MCF 10A (cell line): ENCODE measurements at regions not wholly inside any gene's neighbourhood (a gene's known extent, or its start where the extent isn't known, plus 50 kb on each side); places are given as distances from the start of the nearest gene placed in this dataset.

ENCODE experiments used
- BruUV-seq: library from RNA; stranded (reverse); fragments of 400-500 nt; replicated peaks from 2 replicates; lab custom pipeline; 2021; lab: Mats Ljungman, UMichigan
- CTCF ChIA-PET: fragments of 300-600 bp; sonication (Branson Sonifier 250); formaldehyde crosslinking; extraction: SDS; loops from one replicate; lab custom pipeline; 2021; ENCODE audit warnings: antibody characterized with exemption, inconsistent platforms; lab: Yijun Ruan, JAX
- POLR2A ChIA-PET: fragments of 300-600, 350-650 bp; sonication (Branson Sonifier 250); formaldehyde crosslinking; extraction: SDS; loops from one replicate; lab custom pipeline; 2020; ENCODE audit warnings: antibody characterized with exemption, inconsistent platforms; lab: Yijun Ruan, JAX
- DNase-seq: peaks from one replicate; pipeline ENCODE4 v3.0.0-alpha.2; 2018; ENCODE audit not compliant: unreplicated experiment
- H3K27ac Mint-ChIP-seq: one replicate; pipeline ENCODE4 v1.8.0; 2022; ENCODE audit warnings: mild to moderate bottlenecking, low read depth, mixed read lengths; ENCODE audit not compliant: unreplicated experiment
- H3K27me3 Mint-ChIP-seq: one replicate; pipeline ENCODE4 v1.8.0; 2022; ENCODE audit warnings: mixed read lengths; ENCODE audit not compliant: insufficient read depth, unreplicated experiment
- H3K36me3 Mint-ChIP-seq: one replicate; pipeline ENCODE4 v1.8.0; 2022; ENCODE audit warnings: mild to moderate bottlenecking, moderate library complexity, mixed read lengths; ENCODE audit not compliant: insufficient read depth, unreplicated experiment
- H3K4me1 Mint-ChIP-seq: one replicate; pipeline ENCODE4 v1.8.0; 2022; ENCODE audit warnings: mixed read lengths; ENCODE audit not compliant: insufficient read depth, unreplicated experiment
- H3K4me3 Mint-ChIP-seq: one replicate; pipeline ENCODE4 v1.8.0; 2022; ENCODE audit warnings: mild to moderate bottlenecking, moderate library complexity, mixed read lengths; ENCODE audit not compliant: unreplicated experiment
- H3K9me3 Mint-ChIP-seq: one replicate; pipeline ENCODE4 v1.8.0; 2022; ENCODE audit warnings: mixed read lengths; ENCODE audit not compliant: unreplicated experiment
- CTCF ChIP-seq: fragments of 200-600 bp; IDR thresholded peaks from one replicate; pipeline ENCODE4 v1.8.0; 2022; ENCODE audit warnings: antibody characterized with exemption, mild to moderate bottlenecking; ENCODE audit not compliant: unreplicated experiment
- intact Hi-C: fragments of 100-400 bp; cut with micrococcal nuclease; formaldehyde crosslinking; loops from 2 replicates; pipeline ENCODE4 v1.14.1; 2022

- no TSS peak for BruUV-seq
These were observed 1387.4 kb downstream of the FSCB start for GRCh38 chr14:43119672-43120071.

GRCh38 chr14:43116341-43116740 is 1390.7 kb downstream of the FSCB start:
- ChIA-PET CTCF (no interaction called here), POLR2A (no interaction called here)
- BruUV-seq, result no TSS peak
- peaks cover 16% of the 10 kb centered on the region for H3K9me3 Mint-ChIP-seq
- H3K4me3 Mint-ChIP-seq, result no peak overlapping the region
- no peaks in the 10 kb centered on the region for H3K27me3 Mint-ChIP-seq
- no peaks in the 10 kb centered on the region for H3K4me1 Mint-ChIP-seq
- H3K27ac Mint-ChIP-seq, result no peak overlapping the region
- no peak for DNase-seq
- no peak for TF ChIP-seq CTCF
- intact Hi-C loops, result no loop called here
- H3K36me3 Mint-ChIP-seq, result peaks cover 6% of the 10 kb centered on the region

More at GRCh38 chr14:43119672-43120071, 1387.4 kb downstream of the FSCB start:
- intact Hi-C loops, result no loop called here
- no peak overlapping the region for H3K27ac Mint-ChIP-seq
- CTCF ChIA-PET, result interaction anchor here (0.6 kb wide), 1 partner anchor 274 kb away, joined by 3 read pairs; no protein-coding TSS in a partner anchor
- no peak for TF ChIP-seq CTCF
- POLR2A ChIA-PET, result no interaction called here
- H3K36me3 Mint-ChIP-seq, result no peaks in the 10 kb centered on the region
- no peak for DNase-seq
- peaks cover 16% of the 10 kb centered on the region for H3K9me3 Mint-ChIP-seq
- H3K27me3 Mint-ChIP-seq, result no peaks in the 10 kb centered on the region
- no peak overlapping the region for H3K4me3 Mint-ChIP-seq
- no peaks in the 10 kb centered on the region for H3K4me1 Mint-ChIP-seq

GRCh38 chr14:43105305-43105704 is 1401.8 kb downstream of the FSCB start:
- intact Hi-C loops, result no loop called here
- Mint-ChIP-seq H3K9me3 (peaks cover 9% of the 10 kb centered on the region), H3K4me1 (no peaks in the 10 kb centered on the region), H3K4me3 (no peak overlapping the region), H3K36me3 (no peaks in the 10 kb centered on the region), H3K27me3 (no peaks in the 10 kb centered on the region), H3K27ac (no peak overlapping the region)
- no peak for TF ChIP-seq CTCF
- POLR2A ChIA-PET, result no interaction called here
- CTCF ChIA-PET, result no interaction called here
- DNase-seq, result no peak
- no TSS peak for BruUV-seq

GRCh38 chr14:43090380-43090779 is 1416.7 kb downstream of the FSCB start:
- H3K27me3 Mint-ChIP-seq, result no peaks in the 10 kb centered on the region
- H3K9me3 Mint-ChIP-seq, result peaks cover 7% of the 10 kb centered on the region
- TF ChIP-seq CTCF, result no peak
- POLR2A ChIA-PET, result no interaction called here
- no peak overlapping the region for H3K4me3 Mint-ChIP-seq
- CTCF ChIA-PET, result no interaction called here
- no TSS peak for BruUV-seq
- intact Hi-C loops, result no loop called here
- no peaks in the 10 kb centered on the region for H3K4me1 Mint-ChIP-seq
- no peak for DNase-seq
- no peaks in the 10 kb centered on the region for H3K36me3 Mint-ChIP-seq
- H3K27ac Mint-ChIP-seq, result no peak overlapping the region
